Mesothelial cell of epicardium (in vitro differentiated cells): ENCODE measurements at regions not wholly inside any gene's neighbourhood (a gene's known extent, or its start where the extent isn't known, plus 50 kb on each side); places are given as distances from the start of the nearest gene placed in this dataset.
"Not testable (repeated sequence)": the region's sequence is repeated elsewhere in the genome, so short reads cannot be mapped to it uniquely, and the experiment has no call there.

ENCODE experiments used
- DNase-seq, 2 experiments: peaks; one replicate each; pipeline ENCODE4 v3.0.0; 2021; ENCODE audit warnings: low spot score in 2 of 2; ENCODE audit not compliant: unreplicated experiment in 2 of 2
- H3K27ac Mint-ChIP-seq: 2 replicates; pipeline ENCODE4 v1.8.0; 2021; ENCODE audit warnings: mixed read lengths
- H3K27me3 Mint-ChIP-seq: 2 replicates; pipeline ENCODE4 v1.8.0; 2021; ENCODE audit warnings: low read depth, mixed read lengths
- H3K36me3 Mint-ChIP-seq: 2 replicates; pipeline ENCODE4 v1.8.0; 2021; ENCODE audit warnings: mixed read lengths
- H3K4me1 Mint-ChIP-seq: 2 replicates; pipeline ENCODE4 v1.8.0; 2021; ENCODE audit warnings: mixed read lengths
- H3K4me3 Mint-ChIP-seq: 2 replicates; pipeline ENCODE4 v1.8.0; 2021; ENCODE audit warnings: mild to moderate bottlenecking, moderate library complexity, mixed read lengths
- H3K9me3 Mint-ChIP-seq: 2 replicates; pipeline ENCODE4 v1.8.0; 2021; ENCODE audit warnings: mixed read lengths
- CTCF ChIP-seq: fragments of 200-600 bp; sonication (generic); IDR thresholded peaks from one replicate; pipeline ENCODE4 v1.5.0; 2021; ENCODE audit warnings: antibody characterized with exemption; ENCODE audit not compliant: unreplicated experiment

- no peak for TF ChIP-seq CTCF
- no peak overlapping the region for H3K27ac Mint-ChIP-seq
- no peaks in the 10 kb centered on the region for H3K9me3 Mint-ChIP-seq
- H3K4me3 Mint-ChIP-seq: no peak overlapping the region
- DNase-seq: no peak
- H3K36me3 Mint-ChIP-seq: no peaks in the 10 kb centered on the region
- peaks cover 16% of the 10 kb centered on the region for H3K4me1 Mint-ChIP-seq
- peaks cover 10% of the 10 kb centered on the region for H3K27me3 Mint-ChIP-seq
These were observed 961.8 kb upstream of the CELF2 start for GRCh38 chr10:10055656-10056442.

- no peak for DNase-seq
These were observed 960.7 kb upstream of the CELF2 start for GRCh38 chr10:10056961-10057360.

GRCh38 chr10:10067644-10068043 is 950.0 kb upstream of the CELF2 start:
- no peak overlapping the region for H3K4me3 Mint-ChIP-seq
- peaks cover 13% of the 10 kb centered on the region for H3K9me3 Mint-ChIP-seq
- TF ChIP-seq CTCF: no peak
- H3K27ac Mint-ChIP-seq: no peak overlapping the region
- no peaks in the 10 kb centered on the region for H3K36me3 Mint-ChIP-seq
- DNase-seq: no peak
- no peaks in the 10 kb centered on the region for H3K27me3 Mint-ChIP-seq
- H3K4me1 Mint-ChIP-seq: no peaks in the 10 kb centered on the region

More at GRCh38 chr10:10056961-10057360, 960.7 kb upstream of the CELF2 start:
- H3K4me3 Mint-ChIP-seq: no peak overlapping the region
- no peak overlapping the region for H3K27ac Mint-ChIP-seq
- H3K9me3 Mint-ChIP-seq: peaks cover 3% of the 10 kb centered on the region
- no peak for TF ChIP-seq CTCF
- H3K27me3 Mint-ChIP-seq: peaks cover 13% of the 10 kb centered on the region
- H3K4me1 Mint-ChIP-seq: peaks cover 16% of the 10 kb centered on the region
- no peaks in the 10 kb centered on the region for H3K36me3 Mint-ChIP-seq

GRCh38 chr10:10074847-10075246 is 942.8 kb upstream of the CELF2 start:
- H3K27ac Mint-ChIP-seq, H3K4me1 Mint-ChIP-seq, H3K27me3 Mint-ChIP-seq, H3K4me3 Mint-ChIP-seq, DNase-seq, H3K36me3 Mint-ChIP-seq: not testable (repeated sequence)
- H3K9me3 Mint-ChIP-seq: peaks cover 22% of the 10 kb centered on the region

DNA sequence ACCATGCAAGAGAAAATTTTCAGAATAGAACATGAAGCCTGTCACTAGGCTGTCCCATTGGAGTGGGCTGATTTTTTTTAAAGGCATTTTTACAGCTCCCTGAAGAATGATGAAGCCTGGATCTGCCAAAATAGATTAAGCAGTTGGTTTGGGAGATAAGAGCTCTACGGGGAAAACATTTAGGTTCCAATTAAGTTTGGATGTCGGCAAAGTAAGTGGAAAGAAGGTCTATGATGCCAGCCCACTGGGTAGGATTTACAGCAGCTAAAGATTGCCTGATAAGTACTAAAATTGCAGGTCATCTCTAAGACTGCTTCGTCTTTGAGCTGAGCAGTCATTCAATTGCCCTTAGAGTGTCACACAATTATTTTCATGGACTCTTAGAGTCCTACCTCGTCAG is 939.2 kb upstream of the CELF2 start:
- TF ChIP-seq CTCF: no peak
- Mint-ChIP-seq H3K27ac (no peak overlapping the region), H3K9me3 (peaks cover 16% of the 10 kb centered on the region), H3K4me1 (no peaks in the 10 kb centered on the region), H3K4me3 (no peak overlapping the region), H3K36me3 (peaks cover 3% of the 10 kb centered on the region), H3K27me3 (peaks cover 10% of the 10 kb centered on the region)
- no peak for DNase-seq

GRCh38 chr10:10092581-10092980 is 925.1 kb upstream of the CELF2 start:
- TF ChIP-seq CTCF: no peak
- DNase-seq: no peak
- no peak overlapping the region for H3K4me3 Mint-ChIP-seq
- H3K36me3 Mint-ChIP-seq: no peaks in the 10 kb centered on the region
- H3K27ac Mint-ChIP-seq: no peak overlapping the region
- H3K4me1 Mint-ChIP-seq: no peaks in the 10 kb centered on the region
- H3K27me3 Mint-ChIP-seq: peaks cover 2% of the 10 kb centered on the region
- no peaks in the 10 kb centered on the region for H3K9me3 Mint-ChIP-seq
